Keratinocyte (primary cell): ENCODE measurements at regions not wholly inside any gene's neighbourhood (a gene's known extent, or its start where the extent isn't known, plus 50 kb on each side); places are given as distances from the start of the nearest gene placed in this dataset.

ENCODE experiments used
- EZH2 ChIP-seq: IDR thresholded peaks from one replicate; pipeline ENCODE4 v1.6.1; 2012; ENCODE audit warnings: inconsistent platforms, mild to moderate bottlenecking, low read length, moderate library complexity
- TF ChIP-seq, protein P1 (sequence below), 3 experiments: IDR thresholded peaks in 1 of 3; conservative IDR thresholded peaks in 1 of 3; optimal IDR thresholded peaks in 1 of 3; 2 replicates in 2 of 3; 3 replicates in 1 of 3; pipeline versions ENCODE3 to v1.5.1; 2011; ENCODE audit warnings: low read length in 3 of 3, mild to moderate bottlenecking in 3 of 3, moderate library complexity in 2 of 3, control low read depth in 1 of 3, inconsistent platforms in 1 of 3; ENCODE audit not compliant: insufficient read depth in 2 of 3; ENCODE audit errors: extremely low read depth in 1 of 3

GRCh38 chr15:70507772-70508371 lies 255.5 kb downstream of the UACA start:
- no peak for TF ChIP-seq EZH2
- TF ChIP-seq, protein P1, sequence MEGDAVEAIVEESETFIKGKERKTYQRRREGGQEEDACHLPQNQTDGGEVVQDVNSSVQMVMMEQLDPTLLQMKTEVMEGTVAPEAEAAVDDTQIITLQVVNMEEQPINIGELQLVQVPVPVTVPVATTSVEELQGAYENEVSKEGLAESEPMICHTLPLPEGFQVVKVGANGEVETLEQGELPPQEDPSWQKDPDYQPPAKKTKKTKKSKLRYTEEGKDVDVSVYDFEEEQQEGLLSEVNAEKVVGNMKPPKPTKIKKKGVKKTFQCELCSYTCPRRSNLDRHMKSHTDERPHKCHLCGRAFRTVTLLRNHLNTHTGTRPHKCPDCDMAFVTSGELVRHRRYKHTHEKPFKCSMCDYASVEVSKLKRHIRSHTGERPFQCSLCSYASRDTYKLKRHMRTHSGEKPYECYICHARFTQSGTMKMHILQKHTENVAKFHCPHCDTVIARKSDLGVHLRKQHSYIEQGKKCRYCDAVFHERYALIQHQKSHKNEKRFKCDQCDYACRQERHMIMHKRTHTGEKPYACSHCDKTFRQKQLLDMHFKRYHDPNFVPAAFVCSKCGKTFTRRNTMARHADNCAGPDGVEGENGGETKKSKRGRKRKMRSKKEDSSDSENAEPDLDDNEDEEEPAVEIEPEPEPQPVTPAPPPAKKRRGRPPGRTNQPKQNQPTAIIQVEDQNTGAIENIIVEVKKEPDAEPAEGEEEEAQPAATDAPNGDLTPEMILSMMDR (optimal IDR thresholded peaks at IDR 0.05 in 1 of 3, IDR thresholded peaks at IDR 0.05 in 1 of 3, conservative IDR thresholded peaks at IDR 0.05 in 1 of 3; ENCODE audit: extremely low read depth in 1 of 3, insufficient read depth in 2 of 3, low read length in 3 of 3): no peak
